ENCODE measurements at regions not wholly inside any gene's neighbourhood (a gene's known extent, or its start where the extent isn't known, plus 50 kb on each side); places are given as distances from the start of the nearest gene placed in this dataset.

DNA sequence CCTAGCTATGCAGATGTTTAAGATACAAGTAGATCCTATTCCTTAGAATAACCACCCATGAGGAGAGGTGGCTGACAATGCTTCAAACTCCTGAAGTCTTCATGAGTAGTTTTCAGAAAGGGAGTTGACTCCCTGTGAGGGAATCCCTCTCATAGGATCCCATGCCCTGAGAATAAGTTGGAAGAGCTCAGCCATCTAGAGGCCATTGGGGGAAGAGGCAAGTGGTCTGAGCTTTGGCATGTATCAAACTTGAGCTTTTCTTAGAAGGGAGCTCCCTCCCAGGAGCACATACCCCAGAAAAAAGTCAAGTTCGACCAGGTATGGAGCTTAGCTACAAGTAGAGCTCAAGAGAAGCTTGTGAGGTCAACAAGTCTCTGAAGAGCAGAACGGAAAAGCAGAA lies 165.7 kb upstream of the RBM19 start:
- Mint-ChIP-seq H3K9me3 (ENCODE audit: insufficient read depth) (no peaks in the 10 kb centered on the region), H3K4me1 (no peaks in the 10 kb centered on the region), H3K27ac (no peak overlapping the region), H3K4me3 (no peak overlapping the region), H3K27me3 (no peaks in the 10 kb centered on the region)
- no peaks in the 10 kb centered on the region for H3K4me1 ChIP-seq (ENCODE audit: control insufficient read depth in 2 of 2, insufficient read depth in 2 of 2, low read length in 2 of 2)
- TF ChIP-seq, protein P1, sequence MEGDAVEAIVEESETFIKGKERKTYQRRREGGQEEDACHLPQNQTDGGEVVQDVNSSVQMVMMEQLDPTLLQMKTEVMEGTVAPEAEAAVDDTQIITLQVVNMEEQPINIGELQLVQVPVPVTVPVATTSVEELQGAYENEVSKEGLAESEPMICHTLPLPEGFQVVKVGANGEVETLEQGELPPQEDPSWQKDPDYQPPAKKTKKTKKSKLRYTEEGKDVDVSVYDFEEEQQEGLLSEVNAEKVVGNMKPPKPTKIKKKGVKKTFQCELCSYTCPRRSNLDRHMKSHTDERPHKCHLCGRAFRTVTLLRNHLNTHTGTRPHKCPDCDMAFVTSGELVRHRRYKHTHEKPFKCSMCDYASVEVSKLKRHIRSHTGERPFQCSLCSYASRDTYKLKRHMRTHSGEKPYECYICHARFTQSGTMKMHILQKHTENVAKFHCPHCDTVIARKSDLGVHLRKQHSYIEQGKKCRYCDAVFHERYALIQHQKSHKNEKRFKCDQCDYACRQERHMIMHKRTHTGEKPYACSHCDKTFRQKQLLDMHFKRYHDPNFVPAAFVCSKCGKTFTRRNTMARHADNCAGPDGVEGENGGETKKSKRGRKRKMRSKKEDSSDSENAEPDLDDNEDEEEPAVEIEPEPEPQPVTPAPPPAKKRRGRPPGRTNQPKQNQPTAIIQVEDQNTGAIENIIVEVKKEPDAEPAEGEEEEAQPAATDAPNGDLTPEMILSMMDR (IDR thresholded peaks at IDR 0.05), result no peak
- no peak for TF ChIP-seq EZH2 (IDR thresholded peaks at IDR 0.05; ENCODE audit: borderline replicate concordance, insufficient read depth, low read depth, low read length, poor library complexity, severe bottlenecking)
- no peak overlapping the region for H3K27ac ChIP-seq (ENCODE audit: low read length in 2 of 2)
- no peak overlapping the region for H2AFZ ChIP-seq (ENCODE audit: insufficient read depth, low read depth, low read length, poor library complexity, severe bottlenecking)
- no peaks in the 10 kb centered on the region for H3K27me3 ChIP-seq (replicated peaks in 1 of 4; ENCODE audit: control extremely low read depth in 1 of 4, control insufficient read depth in 3 of 4, insufficient read depth in 4 of 4, low read length in 3 of 4)
- ChIA-PET POLR2A (no interaction called here), CTCF (interaction anchor here (1.0 kb wide), 1 partner anchor 9 kb away, joined by 4 read pairs; no protein-coding TSS in a partner anchor)
- no peaks in the 10 kb centered on the region for H4K20me1 ChIP-seq (ENCODE audit: control insufficient read depth, insufficient read depth, low read length, poor library complexity, severe bottlenecking)
- H3K36me3 ChIP-seq (replicated peaks in 1 of 2; ENCODE audit: control extremely low read depth in 1 of 2, control insufficient read depth in 1 of 2, extremely low read depth in 1 of 2, insufficient read depth in 2 of 2, low read length in 1 of 2), result no peaks in the 10 kb centered on the region
- no peaks in the 10 kb centered on the region for H3K79me2 ChIP-seq (ENCODE audit: control insufficient read depth, insufficient read depth, low read length)
- H3K4me2 ChIP-seq (replicated peaks; ENCODE audit: low read depth, low read length, poor library complexity, severe bottlenecking), result no peak overlapping the region
- ATAC-seq (ENCODE audit: low read depth) (no peak), DNase-seq (no peak)
- H3K9me3 ChIP-seq (ENCODE audit: control extremely low read depth in 1 of 3, control insufficient read depth in 2 of 3, insufficient read depth in 1 of 3, low read length in 2 of 3), result peaks cover 0 to 2% (median 0%) of the 10 kb centered on the region in 3 donors
- 48% methylated on average over 2 of the region's 2 CpGs for WGBS (ENCODE audit: insufficient coverage)
- no peak overlapping the region for H3K4me3 ChIP-seq (ENCODE audit: control extremely low read depth in 1 of 5, extremely low read depth in 1 of 5, insufficient read depth in 1 of 5, low read depth in 2 of 5, low read length in 4 of 5)
- intact Hi-C loops (cut with micrococcal nuclease), result no loop called here
- no peak overlapping the region for H3K9ac ChIP-seq (ENCODE audit: low read length)

DNA sequence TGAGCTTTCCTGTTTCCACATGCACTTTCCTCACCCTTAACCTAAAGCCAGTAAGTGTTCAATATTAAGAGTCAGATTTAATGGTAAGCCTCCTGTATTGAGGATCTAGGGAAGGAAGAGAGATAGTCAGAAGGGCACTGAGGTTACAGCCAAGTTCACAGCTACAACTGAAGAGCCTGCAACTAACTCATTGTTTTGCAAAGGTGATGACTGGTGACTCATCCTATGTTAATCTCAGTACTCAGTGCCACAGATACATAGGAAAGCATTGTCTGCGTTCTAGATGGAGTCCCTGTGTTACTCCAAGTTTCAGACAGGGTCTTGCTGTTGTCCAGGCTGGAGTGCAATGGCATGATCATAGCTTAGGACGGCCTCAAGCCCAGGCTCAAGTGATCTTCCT lies 157.0 kb upstream of the RBM19 start:
- H3K4me3 Mint-ChIP-seq, result no peak overlapping the region
- no peaks in the 10 kb centered on the region for H3K36me3 ChIP-seq (replicated peaks in 1 of 2; ENCODE audit: control extremely low read depth in 1 of 2, control insufficient read depth in 1 of 2, extremely low read depth in 1 of 2, insufficient read depth in 2 of 2, low read length in 1 of 2)

More for the DNA sequence above, 157.0 kb upstream of the RBM19 start:
- intact Hi-C loops (cut with micrococcal nuclease), result no loop called here
- 82% methylated on average over 2 of the region's 2 CpGs for WGBS (ENCODE audit: insufficient coverage)
- no peaks in the 10 kb centered on the region for H3K27me3 Mint-ChIP-seq
- Histone ChIP-seq H3K4me1 (ENCODE audit: control insufficient read depth in 2 of 2, insufficient read depth in 2 of 2, low read length in 2 of 2) (no peaks in the 10 kb centered on the region), H4K20me1 (ENCODE audit: control insufficient read depth, insufficient read depth, low read length, poor library complexity, severe bottlenecking) (no peaks in the 10 kb centered on the region), H3K27me3 (replicated peaks in 1 of 4; ENCODE audit: control extremely low read depth in 1 of 4, control insufficient read depth in 3 of 4, insufficient read depth in 4 of 4, low read length in 3 of 4) (no peaks in the 10 kb centered on the region), H3K4me3 (ENCODE audit: control extremely low read depth in 1 of 5, extremely low read depth in 1 of 5, insufficient read depth in 1 of 5, low read depth in 2 of 5, low read length in 4 of 5) (no peak overlapping the region), H3K4me2 (replicated peaks; ENCODE audit: low read depth, low read length, poor library complexity, severe bottlenecking) (no peak overlapping the region), H3K79me2 (ENCODE audit: control insufficient read depth, insufficient read depth, low read length) (no peaks in the 10 kb centered on the region), H2AFZ (ENCODE audit: insufficient read depth, low read depth, low read length, poor library complexity, severe bottlenecking) (no peak overlapping the region), H3K9ac (ENCODE audit: low read length) (no peak overlapping the region), H3K27ac (ENCODE audit: low read length in 2 of 2) (no peak overlapping the region), H3K9me3 (ENCODE audit: control extremely low read depth in 1 of 3, control insufficient read depth in 2 of 3, insufficient read depth in 1 of 3, low read length in 2 of 3) (peaks cover 0 to 3% (median 0%) of the 10 kb centered on the region in 3 donors)
- no peak for ATAC-seq (ENCODE audit: low read depth)
- H3K9me3 Mint-ChIP-seq (ENCODE audit: insufficient read depth), result no peaks in the 10 kb centered on the region
- no peak for TF ChIP-seq EZH2 (IDR thresholded peaks at IDR 0.05; ENCODE audit: borderline replicate concordance, insufficient read depth, low read depth, low read length, poor library complexity, severe bottlenecking)
- TF ChIP-seq, protein P1 (IDR thresholded peaks at IDR 0.05), result no peak
- CTCF ChIA-PET, result no interaction called here
- no peak overlapping the region for H3K27ac Mint-ChIP-seq
- H3K4me1 Mint-ChIP-seq, result no peaks in the 10 kb centered on the region
- DNase-seq, result no peak
- POLR2A ChIA-PET, result no interaction called here

Measured in B cell (primary cell).